IPS-NIHi7 (cell line): ENCODE measurements at regions not wholly inside any gene's neighbourhood (a gene's known extent, or its start where the extent isn't known, plus 50 kb on each side); places are given as distances from the start of the nearest gene placed in this dataset.

ENCODE experiments used
- DNase-seq: peaks from one replicate; pipeline ENCODE4 v3.0.0; 2012; ENCODE audit warnings: mixed read lengths; ENCODE audit errors: extremely low spot score

GRCh38 chr11:15905366-15906104, 450.8 kb downstream of the SOX6 start:
- no peak for DNase-seq

- no peak for DNase-seq
These were observed 449.8 kb downstream of the SOX6 start for GRCh38 chr11:15906481-15907035.

- DNase-seq = no peak
These were observed 448.5 kb downstream of the SOX6 start for GRCh38 chr11:15907806-15908205.

GRCh38 chr11:15909937-15910598, 446.3 kb downstream of the SOX6 start:
- DNase-seq = no peak

GRCh38 chr11:15910761-15911160, 445.6 kb downstream of the SOX6 start:
- DNase-seq = peak; percentile 31

GRCh38 chr11:15911377-15912044, 444.8 kb downstream of the SOX6 start:
- DNase-seq = no peak

GRCh38 chr11:15912291-15912690, 444.1 kb downstream of the SOX6 start:
- DNase-seq = no peak

- DNase-seq = peak; percentile 37
These were observed 443.5 kb downstream of the SOX6 start for GRCh38 chr11:15912825-15913224.

- no peak for DNase-seq
These were observed 443.1 kb downstream of the SOX6 start for GRCh38 chr11:15913261-15913660.
